ENCODE measurements at regions not wholly inside any gene's neighbourhood (a gene's known extent, or its start where the extent isn't known, plus 50 kb on each side); places are given as distances from the start of the nearest gene placed in this dataset.

DNA sequence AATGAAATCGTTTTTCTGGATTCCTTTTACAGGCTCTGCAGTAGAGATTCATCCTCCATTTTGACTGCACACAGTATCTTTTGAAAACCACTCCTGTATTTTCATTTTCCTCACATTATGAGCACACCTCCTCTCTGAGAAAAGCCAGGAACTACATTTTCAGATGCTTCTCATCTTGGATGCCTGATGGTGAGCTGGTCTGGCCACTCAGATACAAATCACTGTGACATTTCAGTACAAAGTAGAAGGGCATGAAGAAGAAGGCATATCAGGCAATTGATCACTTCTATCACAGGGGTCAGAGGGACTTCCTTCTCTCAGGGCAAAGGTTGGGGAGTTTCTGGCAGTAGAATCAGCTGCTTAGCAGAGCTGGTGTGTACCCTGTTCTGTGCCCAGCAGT lies 192.0 kb upstream of the POM121L12 start:
- DNase-seq (ENCODE audit: low spot score) (no peak), ATAC-seq (ENCODE audit: low read depth) (no peak)
- H3K4me1 ChIP-seq (ENCODE audit: insufficient read depth, poor library complexity, severe bottlenecking) = no peaks in the 10 kb centered on the region

DNA sequence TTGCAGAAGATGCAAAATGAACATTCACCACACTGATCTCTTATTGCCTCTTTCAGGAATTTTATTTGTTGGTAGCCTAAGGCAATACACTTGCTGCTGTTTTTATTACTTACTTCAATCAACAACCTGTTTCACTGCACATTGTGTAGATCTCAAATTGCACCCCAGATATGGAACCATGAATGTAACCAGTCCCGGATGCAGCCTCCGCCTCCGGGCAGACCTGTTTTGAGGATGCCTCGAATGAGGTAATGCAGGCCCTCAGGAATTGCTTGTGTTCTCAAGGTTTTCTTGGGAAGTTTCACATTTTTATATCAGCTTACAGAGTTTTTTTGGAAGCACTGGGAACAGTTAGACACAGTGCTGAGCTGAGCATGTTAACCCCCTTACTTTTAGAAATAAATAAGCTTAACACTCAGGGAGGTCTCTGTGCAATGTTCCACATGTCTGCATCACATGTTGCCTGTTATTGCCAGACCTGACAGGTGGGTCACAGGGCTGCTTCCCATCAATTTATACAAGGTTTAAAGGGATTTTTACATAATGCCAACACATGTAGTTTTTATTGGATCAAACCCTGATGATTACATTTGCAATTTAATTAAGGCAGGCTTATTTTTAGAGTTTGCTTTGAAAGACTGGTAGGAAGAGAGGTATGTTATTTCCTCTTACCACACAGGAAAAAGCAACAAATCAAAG lies 193.1 kb upstream of the POM121L12 start:
- no peaks in the 10 kb centered on the region for H3K27me3 ChIP-seq (ENCODE audit: insufficient read depth, poor library complexity, severe bottlenecking)
- H3K36me3 ChIP-seq (ENCODE audit: low read depth) = no peaks in the 10 kb centered on the region
- ATAC-seq (ENCODE audit: low read depth) = no peak
- H3K4me3 ChIP-seq (ENCODE audit: severe bottlenecking) = no peak overlapping the region
- H3K27ac ChIP-seq (ENCODE audit: poor library complexity, severe bottlenecking) = no peak overlapping the region
- no peak for DNase-seq (ENCODE audit: low spot score)
- H3K4me1 ChIP-seq (ENCODE audit: insufficient read depth, poor library complexity, severe bottlenecking) = no peaks in the 10 kb centered on the region
- no peaks in the 10 kb centered on the region for H3K9me3 ChIP-seq (ENCODE audit: severe bottlenecking)
- TF ChIP-seq, protein P1, sequence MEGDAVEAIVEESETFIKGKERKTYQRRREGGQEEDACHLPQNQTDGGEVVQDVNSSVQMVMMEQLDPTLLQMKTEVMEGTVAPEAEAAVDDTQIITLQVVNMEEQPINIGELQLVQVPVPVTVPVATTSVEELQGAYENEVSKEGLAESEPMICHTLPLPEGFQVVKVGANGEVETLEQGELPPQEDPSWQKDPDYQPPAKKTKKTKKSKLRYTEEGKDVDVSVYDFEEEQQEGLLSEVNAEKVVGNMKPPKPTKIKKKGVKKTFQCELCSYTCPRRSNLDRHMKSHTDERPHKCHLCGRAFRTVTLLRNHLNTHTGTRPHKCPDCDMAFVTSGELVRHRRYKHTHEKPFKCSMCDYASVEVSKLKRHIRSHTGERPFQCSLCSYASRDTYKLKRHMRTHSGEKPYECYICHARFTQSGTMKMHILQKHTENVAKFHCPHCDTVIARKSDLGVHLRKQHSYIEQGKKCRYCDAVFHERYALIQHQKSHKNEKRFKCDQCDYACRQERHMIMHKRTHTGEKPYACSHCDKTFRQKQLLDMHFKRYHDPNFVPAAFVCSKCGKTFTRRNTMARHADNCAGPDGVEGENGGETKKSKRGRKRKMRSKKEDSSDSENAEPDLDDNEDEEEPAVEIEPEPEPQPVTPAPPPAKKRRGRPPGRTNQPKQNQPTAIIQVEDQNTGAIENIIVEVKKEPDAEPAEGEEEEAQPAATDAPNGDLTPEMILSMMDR (IDR thresholded peaks at IDR 0.05; ENCODE audit: poor library complexity, severe bottlenecking) = no peak

More for the DNA sequence above, 192.0 kb upstream of the POM121L12 start:
- Histone ChIP-seq H3K36me3 (ENCODE audit: low read depth) (no peaks in the 10 kb centered on the region), H3K27me3 (ENCODE audit: insufficient read depth, poor library complexity, severe bottlenecking) (no peaks in the 10 kb centered on the region), H3K4me3 (ENCODE audit: severe bottlenecking) (no peak overlapping the region), H3K27ac (ENCODE audit: poor library complexity, severe bottlenecking) (no peak overlapping the region), H3K9me3 (ENCODE audit: severe bottlenecking) (no peaks in the 10 kb centered on the region)
- TF ChIP-seq, protein P1 (IDR thresholded peaks at IDR 0.05; ENCODE audit: poor library complexity, severe bottlenecking) = no peak

DNA sequence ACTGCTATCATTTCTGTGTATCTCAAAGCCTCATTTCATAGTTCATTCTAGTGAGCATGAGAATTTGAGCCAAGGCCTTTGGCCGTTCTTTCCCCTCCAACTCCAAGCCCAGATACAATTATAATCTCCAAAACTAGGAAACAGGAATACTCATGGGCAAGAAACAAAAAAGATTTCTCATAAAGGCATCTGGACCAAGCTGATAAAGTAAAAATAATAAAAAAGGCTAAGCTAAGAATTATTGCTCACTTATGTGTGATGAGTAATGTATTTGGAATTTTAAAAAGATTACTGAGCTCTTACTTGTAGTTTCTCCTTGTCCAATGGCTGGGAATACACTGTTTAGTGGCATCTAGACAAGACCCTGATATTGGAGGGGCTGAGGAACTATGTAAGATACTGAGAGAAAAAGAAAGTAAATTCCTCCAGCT lies 196.4 kb upstream of the POM121L12 start:
- Histone ChIP-seq H3K9me3 (ENCODE audit: severe bottlenecking) (no peaks in the 10 kb centered on the region), H3K4me3 (ENCODE audit: severe bottlenecking) (no peak overlapping the region), H3K27me3 (ENCODE audit: insufficient read depth, poor library complexity, severe bottlenecking) (no peaks in the 10 kb centered on the region), H3K36me3 (ENCODE audit: low read depth) (no peaks in the 10 kb centered on the region), H3K4me1 (ENCODE audit: insufficient read depth, poor library complexity, severe bottlenecking) (no peaks in the 10 kb centered on the region), H3K27ac (ENCODE audit: poor library complexity, severe bottlenecking) (no peak overlapping the region)
- DNase-seq (ENCODE audit: low spot score) (no peak), ATAC-seq (ENCODE audit: low read depth) (peak; percentile 41; the same call in 1 of the 3 replicates)
- TF ChIP-seq, protein P1 (IDR thresholded peaks at IDR 0.05; ENCODE audit: poor library complexity, severe bottlenecking) = no peak

DNA sequence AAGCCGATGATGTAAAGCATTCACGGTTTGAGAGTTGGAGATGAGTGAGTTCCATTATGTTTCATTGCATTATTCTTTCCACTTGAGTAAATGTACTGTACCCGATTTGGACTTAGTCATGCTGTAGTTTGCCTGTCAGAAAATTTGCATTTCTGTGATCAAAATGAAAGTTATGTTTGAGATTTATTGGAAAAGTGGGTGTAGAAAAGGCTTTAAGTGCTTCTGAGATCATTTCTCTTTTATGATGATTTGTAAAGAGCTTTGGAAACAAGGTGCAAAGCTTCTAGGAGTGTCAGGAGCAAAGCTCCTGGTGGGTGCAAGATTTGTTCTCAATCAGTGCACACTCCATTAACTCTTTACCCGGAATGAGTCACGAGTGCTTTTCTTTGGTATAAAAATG lies 204.1 kb upstream of the POM121L12 start:
- H3K9me3 ChIP-seq (ENCODE audit: severe bottlenecking) = no peaks in the 10 kb centered on the region
- H3K4me3 ChIP-seq (ENCODE audit: severe bottlenecking) = no peak overlapping the region
- no peaks in the 10 kb centered on the region for H3K4me1 ChIP-seq (ENCODE audit: insufficient read depth, poor library complexity, severe bottlenecking)
- ATAC-seq (ENCODE audit: low read depth) = no peak
- no peak for DNase-seq (ENCODE audit: low spot score)
- no peaks in the 10 kb centered on the region for H3K36me3 ChIP-seq (ENCODE audit: low read depth)
- TF ChIP-seq, protein P1 (IDR thresholded peaks at IDR 0.05; ENCODE audit: poor library complexity, severe bottlenecking) = no peak
- no peak overlapping the region for H3K27ac ChIP-seq (ENCODE audit: poor library complexity, severe bottlenecking)
- peaks cover 5% of the 10 kb centered on the region for H3K27me3 ChIP-seq (ENCODE audit: insufficient read depth, poor library complexity, severe bottlenecking)

DNA sequence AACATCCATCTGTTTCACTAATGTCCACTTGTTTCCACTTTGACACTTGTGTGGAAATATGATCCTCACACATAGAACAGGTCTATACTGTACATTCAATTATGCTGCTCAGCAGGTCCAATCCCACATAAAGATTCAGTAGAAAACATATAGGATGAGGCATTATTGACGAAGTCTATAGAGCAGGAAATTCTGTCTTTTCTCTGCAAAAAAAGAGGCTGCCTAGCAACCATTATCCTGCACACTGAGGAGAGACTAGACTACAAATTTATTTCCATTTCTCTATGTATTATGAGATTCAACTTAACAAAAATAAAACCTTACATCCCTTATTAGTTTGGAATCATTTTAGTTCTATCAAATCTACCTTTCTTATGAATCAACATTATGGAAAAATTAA lies 204.6 kb upstream of the POM121L12 start:
- TF ChIP-seq, protein P1 (IDR thresholded peaks at IDR 0.05; ENCODE audit: poor library complexity, severe bottlenecking) = no peak
- no peak for ATAC-seq (ENCODE audit: low read depth)
- DNase-seq (ENCODE audit: low spot score) = no peak
- H3K4me3 ChIP-seq (ENCODE audit: severe bottlenecking) = no peak overlapping the region
- no peaks in the 10 kb centered on the region for H3K9me3 ChIP-seq (ENCODE audit: severe bottlenecking)
- H3K27ac ChIP-seq (ENCODE audit: poor library complexity, severe bottlenecking) = no peak overlapping the region
- H3K27me3 ChIP-seq (ENCODE audit: insufficient read depth, poor library complexity, severe bottlenecking) = peaks cover 5% of the 10 kb centered on the region
- H3K36me3 ChIP-seq (ENCODE audit: low read depth) = no peaks in the 10 kb centered on the region
- no peaks in the 10 kb centered on the region for H3K4me1 ChIP-seq (ENCODE audit: insufficient read depth, poor library complexity, severe bottlenecking)

All from RWPE2 (cell line).